K562 (cell line): ENCODE measurements at regions not wholly inside any gene's neighbourhood (a gene's known extent, or its start where the extent isn't known, plus 50 kb on each side); places are given as distances from the start of the nearest gene placed in this dataset.

Experiments used
- NCOA1 ChIP-seq: fragments of 450-650 bp; IDR thresholded peaks from 2 replicates; pipeline ENCODE4 v1.6.1; 2016; ENCODE audit warnings: low read depth
- POLR2H ChIP-seq: IDR thresholded peaks from 2 replicates; pipeline ENCODE4 v1.6.1; 2016; ENCODE audit warnings: missing genetic modification characterization, low read depth, mild to moderate bottlenecking, control low read depth, missing compliant biosample characterization, moderate library complexity
- SNRNP70 ChIP-seq: fragments of 200-400 bp; formaldehyde crosslinking; optimal IDR thresholded peaks from 2 replicates; pipeline ENCODE3; 2017; ENCODE audit warnings: low read depth, low read length
- SP2 ChIP-seq: IDR thresholded peaks from 2 replicates; pipeline ENCODE4 v1.6.1; 2011; ENCODE audit warnings: mild to moderate bottlenecking, low read depth, low read length, moderate library complexity; ENCODE audit not compliant: poor library complexity, severe bottlenecking; ENCODE audit errors: extremely low read depth
- TAL1 ChIP-seq: fragments of 450-650 bp; IDR thresholded peaks from 2 replicates; pipeline ENCODE4 v1.6.1; 2016; ENCODE audit warnings: mild to moderate bottlenecking
- ZKSCAN1 ChIP-seq: fragments of 150-350 bp; IDR thresholded peaks from 2 replicates; pipeline ENCODE4 v1.6.1; 2016; ENCODE audit warnings: low read depth, low read length
- ZNF12 ChIP-seq: sonication (generic); formaldehyde crosslinking; IDR thresholded peaks from 2 replicates; pipeline ENCODE4 v1.4.0; 2020; ENCODE audit warnings: mild to moderate bottlenecking, missing genetic modification reagents
- ZNF311 ChIP-seq: fragments of 250-450 bp; sonication (Bioruptor Pico); IDR thresholded peaks from 2 replicates; pipeline ENCODE4 v1.4.0; 2020; ENCODE audit warnings: mild to moderate bottlenecking, moderate library complexity
- TF ChIP-seq, protein P1 (sequence below): sonication (generic); formaldehyde crosslinking; IDR thresholded peaks from 2 replicates; pipeline ENCODE4 v1.8.0; 2022; ENCODE audit warnings: mild to moderate bottlenecking, missing genetic modification reagents
- TF ChIP-seq, protein P2 (sequence below): fragments of 450-650 bp; IDR thresholded peaks from 2 replicates; pipeline ENCODE4 v1.6.1; 2017; ENCODE audit warnings: antibody characterized with exemption, mild to moderate bottlenecking
- TF ChIP-seq, protein P3 (sequence below): sonication (generic); formaldehyde crosslinking; IDR thresholded peaks from 2 replicates; pipeline ENCODE4 v1.8.0; 2022; ENCODE audit warnings: mild to moderate bottlenecking, missing genetic modification reagents

DNA sequence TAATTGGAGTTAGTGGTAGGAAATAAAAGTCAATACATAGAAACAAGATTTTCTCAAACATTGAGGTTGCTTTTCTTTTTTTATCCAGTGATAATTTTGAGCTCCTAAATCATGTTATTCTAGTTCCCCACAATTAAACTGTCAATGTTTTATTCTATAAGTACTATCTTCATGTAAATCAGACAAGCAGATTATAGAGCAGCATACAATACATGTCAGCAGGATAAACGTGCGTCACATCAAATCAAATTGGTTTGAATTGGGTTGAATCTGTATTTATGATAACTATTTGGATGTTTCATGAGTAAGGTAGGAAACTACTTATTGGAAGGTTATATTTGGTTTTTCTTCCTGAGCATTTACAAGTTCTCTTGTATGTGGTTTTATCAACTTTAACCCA, 2028.7 kb downstream of the NCAM2 start (continued):
- TF ChIP-seq, protein P1, sequence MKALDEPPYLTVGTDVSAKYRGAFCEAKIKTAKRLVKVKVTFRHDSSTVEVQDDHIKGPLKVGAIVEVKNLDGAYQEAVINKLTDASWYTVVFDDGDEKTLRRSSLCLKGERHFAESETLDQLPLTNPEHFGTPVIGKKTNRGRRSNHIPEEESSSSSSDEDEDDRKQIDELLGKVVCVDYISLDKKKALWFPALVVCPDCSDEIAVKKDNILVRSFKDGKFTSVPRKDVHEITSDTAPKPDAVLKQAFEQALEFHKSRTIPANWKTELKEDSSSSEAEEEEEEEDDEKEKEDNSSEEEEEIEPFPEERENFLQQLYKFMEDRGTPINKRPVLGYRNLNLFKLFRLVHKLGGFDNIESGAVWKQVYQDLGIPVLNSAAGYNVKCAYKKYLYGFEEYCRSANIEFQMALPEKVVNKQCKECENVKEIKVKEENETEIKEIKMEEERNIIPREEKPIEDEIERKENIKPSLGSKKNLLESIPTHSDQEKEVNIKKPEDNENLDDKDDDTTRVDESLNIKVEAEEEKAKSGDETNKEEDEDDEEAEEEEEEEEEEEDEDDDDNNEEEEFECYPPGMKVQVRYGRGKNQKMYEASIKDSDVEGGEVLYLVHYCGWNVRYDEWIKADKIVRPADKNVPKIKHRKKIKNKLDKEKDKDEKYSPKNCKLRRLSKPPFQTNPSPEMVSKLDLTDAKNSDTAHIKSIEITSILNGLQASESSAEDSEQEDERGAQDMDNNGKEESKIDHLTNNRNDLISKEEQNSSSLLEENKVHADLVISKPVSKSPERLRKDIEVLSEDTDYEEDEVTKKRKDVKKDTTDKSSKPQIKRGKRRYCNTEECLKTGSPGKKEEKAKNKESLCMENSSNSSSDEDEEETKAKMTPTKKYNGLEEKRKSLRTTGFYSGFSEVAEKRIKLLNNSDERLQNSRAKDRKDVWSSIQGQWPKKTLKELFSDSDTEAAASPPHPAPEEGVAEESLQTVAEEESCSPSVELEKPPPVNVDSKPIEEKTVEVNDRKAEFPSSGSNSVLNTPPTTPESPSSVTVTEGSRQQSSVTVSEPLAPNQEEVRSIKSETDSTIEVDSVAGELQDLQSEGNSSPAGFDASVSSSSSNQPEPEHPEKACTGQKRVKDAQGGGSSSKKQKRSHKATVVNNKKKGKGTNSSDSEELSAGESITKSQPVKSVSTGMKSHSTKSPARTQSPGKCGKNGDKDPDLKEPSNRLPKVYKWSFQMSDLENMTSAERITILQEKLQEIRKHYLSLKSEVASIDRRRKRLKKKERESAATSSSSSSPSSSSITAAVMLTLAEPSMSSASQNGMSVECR (CRISPR knock-in tag), result no peak
- no peak for TF ChIP-seq SNRNP70
- TF ChIP-seq ZNF311 (CRISPR knock-in tag), result no peak
- TF ChIP-seq, protein P2, sequence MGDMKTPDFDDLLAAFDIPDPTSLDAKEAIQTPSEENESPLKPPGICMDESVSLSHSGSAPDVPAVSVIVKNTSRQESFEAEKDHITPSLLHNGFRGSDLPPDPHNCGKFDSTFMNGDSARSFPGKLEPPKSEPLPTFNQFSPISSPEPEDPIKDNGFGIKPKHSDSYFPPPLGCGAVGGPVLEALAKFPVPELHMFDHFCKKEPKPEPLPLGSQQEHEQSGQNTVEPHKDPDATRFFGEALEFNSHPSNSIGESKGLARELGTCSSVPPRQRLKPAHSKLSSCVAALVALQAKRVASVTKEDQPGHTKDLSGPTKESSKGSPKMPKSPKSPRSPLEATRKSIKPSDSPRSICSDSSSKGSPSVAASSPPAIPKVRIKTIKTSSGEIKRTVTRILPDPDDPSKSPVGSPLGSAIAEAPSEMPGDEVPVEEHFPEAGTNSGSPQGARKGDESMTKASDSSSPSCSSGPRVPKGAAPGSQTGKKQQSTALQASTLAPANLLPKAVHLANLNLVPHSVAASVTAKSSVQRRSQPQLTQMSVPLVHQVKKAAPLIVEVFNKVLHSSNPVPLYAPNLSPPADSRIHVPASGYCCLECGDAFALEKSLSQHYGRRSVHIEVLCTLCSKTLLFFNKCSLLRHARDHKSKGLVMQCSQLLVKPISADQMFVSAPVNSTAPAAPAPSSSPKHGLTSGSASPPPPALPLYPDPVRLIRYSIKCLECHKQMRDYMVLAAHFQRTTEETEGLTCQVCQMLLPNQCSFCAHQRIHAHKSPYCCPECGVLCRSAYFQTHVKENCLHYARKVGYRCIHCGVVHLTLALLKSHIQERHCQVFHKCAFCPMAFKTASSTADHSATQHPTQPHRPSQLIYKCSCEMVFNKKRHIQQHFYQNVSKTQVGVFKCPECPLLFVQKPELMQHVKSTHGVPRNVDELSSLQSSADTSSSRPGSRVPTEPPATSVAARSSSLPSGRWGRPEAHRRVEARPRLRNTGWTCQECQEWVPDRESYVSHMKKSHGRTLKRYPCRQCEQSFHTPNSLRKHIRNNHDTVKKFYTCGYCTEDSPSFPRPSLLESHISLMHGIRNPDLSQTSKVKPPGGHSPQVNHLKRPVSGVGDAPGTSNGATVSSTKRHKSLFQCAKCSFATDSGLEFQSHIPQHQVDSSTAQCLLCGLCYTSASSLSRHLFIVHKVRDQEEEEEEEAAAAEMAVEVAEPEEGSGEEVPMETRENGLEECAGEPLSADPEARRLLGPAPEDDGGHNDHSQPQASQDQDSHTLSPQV, result no peak
- TF ChIP-seq ZNF12, result no peak
- TF ChIP-seq, protein P3, sequence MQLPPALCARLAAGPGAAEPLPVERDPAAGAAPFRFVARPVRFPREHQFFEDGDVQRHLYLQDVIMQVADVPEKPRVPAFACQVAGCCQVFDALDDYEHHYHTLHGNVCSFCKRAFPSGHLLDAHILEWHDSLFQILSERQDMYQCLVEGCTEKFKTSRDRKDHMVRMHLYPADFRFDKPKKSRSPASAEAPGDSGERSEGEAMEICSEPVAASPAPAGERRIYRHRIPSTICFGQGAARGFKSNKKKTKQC (CRISPR knock-in tag), result no peak
- TF ChIP-seq POLR2H (tag), result no peak
- TF ChIP-seq TAL1, result no peak
- no peak for TF ChIP-seq SP2
- TF ChIP-seq ZKSCAN1, result no peak
- no peak for TF ChIP-seq NCOA1
